ENCODE measurements at regions not wholly inside any gene's neighbourhood (a gene's known extent, or its start where the extent isn't known, plus 50 kb on each side); places are given as distances from the start of the nearest gene placed in this dataset.

GRCh38 chr1:187471555-187471954, 642.8 kb downstream of the PLA2G4A start:
- TF ChIP-seq, protein P1, sequence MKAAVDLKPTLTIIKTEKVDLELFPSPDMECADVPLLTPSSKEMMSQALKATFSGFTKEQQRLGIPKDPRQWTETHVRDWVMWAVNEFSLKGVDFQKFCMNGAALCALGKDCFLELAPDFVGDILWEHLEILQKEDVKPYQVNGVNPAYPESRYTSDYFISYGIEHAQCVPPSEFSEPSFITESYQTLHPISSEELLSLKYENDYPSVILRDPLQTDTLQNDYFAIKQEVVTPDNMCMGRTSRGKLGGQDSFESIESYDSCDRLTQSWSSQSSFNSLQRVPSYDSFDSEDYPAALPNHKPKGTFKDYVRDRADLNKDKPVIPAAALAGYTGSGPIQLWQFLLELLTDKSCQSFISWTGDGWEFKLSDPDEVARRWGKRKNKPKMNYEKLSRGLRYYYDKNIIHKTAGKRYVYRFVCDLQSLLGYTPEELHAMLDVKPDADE (IDR thresholded peaks at IDR 0.05): no peak
- TF ChIP-seq EZH2 (IDR thresholded peaks at IDR 0.05; ENCODE audit: low read depth, unreplicated experiment) (no peak), CREB1 (CRISPR knock-in tag; IDR thresholded peaks at IDR 0.05; ENCODE audit: low read depth) (no peak), STAT1 (IDR thresholded peaks at IDR 0.05; ENCODE audit: unreplicated experiment) (no peak), POLR2AphosphoS5 (IDR thresholded peaks at IDR 0.05; ENCODE audit: low read depth) (no peak), ZNF114 (CRISPR knock-in tag; IDR thresholded peaks at IDR 0.05) (no peak), EZH2phosphoT487 (IDR thresholded peaks at IDR 0.05; ENCODE audit: unreplicated experiment) (no peak), JUNB (IDR thresholded peaks at IDR 0.05; ENCODE audit: unreplicated experiment) (no peak)
- TF ChIP-seq, protein P2, sequence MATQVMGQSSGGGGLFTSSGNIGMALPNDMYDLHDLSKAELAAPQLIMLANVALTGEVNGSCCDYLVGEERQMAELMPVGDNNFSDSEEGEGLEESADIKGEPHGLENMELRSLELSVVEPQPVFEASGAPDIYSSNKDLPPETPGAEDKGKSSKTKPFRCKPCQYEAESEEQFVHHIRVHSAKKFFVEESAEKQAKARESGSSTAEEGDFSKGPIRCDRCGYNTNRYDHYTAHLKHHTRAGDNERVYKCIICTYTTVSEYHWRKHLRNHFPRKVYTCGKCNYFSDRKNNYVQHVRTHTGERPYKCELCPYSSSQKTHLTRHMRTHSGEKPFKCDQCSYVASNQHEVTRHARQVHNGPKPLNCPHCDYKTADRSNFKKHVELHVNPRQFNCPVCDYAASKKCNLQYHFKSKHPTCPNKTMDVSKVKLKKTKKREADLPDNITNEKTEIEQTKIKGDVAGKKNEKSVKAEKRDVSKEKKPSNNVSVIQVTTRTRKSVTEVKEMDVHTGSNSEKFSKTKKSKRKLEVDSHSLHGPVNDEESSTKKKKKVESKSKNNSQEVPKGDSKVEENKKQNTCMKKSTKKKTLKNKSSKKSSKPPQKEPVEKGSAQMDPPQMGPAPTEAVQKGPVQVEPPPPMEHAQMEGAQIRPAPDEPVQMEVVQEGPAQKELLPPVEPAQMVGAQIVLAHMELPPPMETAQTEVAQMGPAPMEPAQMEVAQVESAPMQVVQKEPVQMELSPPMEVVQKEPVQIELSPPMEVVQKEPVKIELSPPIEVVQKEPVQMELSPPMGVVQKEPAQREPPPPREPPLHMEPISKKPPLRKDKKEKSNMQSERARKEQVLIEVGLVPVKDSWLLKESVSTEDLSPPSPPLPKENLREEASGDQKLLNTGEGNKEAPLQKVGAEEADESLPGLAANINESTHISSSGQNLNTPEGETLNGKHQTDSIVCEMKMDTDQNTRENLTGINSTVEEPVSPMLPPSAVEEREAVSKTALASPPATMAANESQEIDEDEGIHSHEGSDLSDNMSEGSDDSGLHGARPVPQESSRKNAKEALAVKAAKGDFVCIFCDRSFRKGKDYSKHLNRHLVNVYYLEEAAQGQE (IDR thresholded peaks at IDR 0.05; ENCODE audit: unreplicated experiment): no peak
- Mint-ChIP-seq H3K4me3 (no peak overlapping the region), H3K27me3 (ENCODE audit: insufficient read depth, low read depth, poor library complexity) (peaks cover 8% of the 10 kb centered on the region), H3K27ac (no peak overlapping the region), H3K4me1 (peaks cover 39% of the 10 kb centered on the region), H3K36me3 (ENCODE audit: low read depth) (peaks cover 10% of the 10 kb centered on the region; the same call in 2 of the 3 replicates), H3K9me3 (peaks cover 6% of the 10 kb centered on the region; the same call in 1 of the 3 replicates)
- no peak overlapping the region for H2AFZ ChIP-seq
- H3K4me2 ChIP-seq: no peak overlapping the region
- H3K27me3 ChIP-seq (ENCODE audit: insufficient read depth): no peaks in the 10 kb centered on the region
- no peak overlapping the region for H3K4me3 ChIP-seq
- H3K4me1 ChIP-seq (ENCODE audit: insufficient read depth): peaks cover 41% of the 10 kb centered on the region
- no peaks in the 10 kb centered on the region for H3K79me2 ChIP-seq (replicated peaks; ENCODE audit: insufficient read depth)
- H3K27ac ChIP-seq (ENCODE audit: low read depth): no peak overlapping the region
- H3K9me2 ChIP-seq (ENCODE audit: insufficient read depth): peaks cover 15% of the 10 kb centered on the region; the same call in 1 of the 2 replicates
- no peak for ATAC-seq
- no peak for DNase-seq (ENCODE audit: low spot score)
- no peaks in the 10 kb centered on the region for H3F3A ChIP-seq (replicated peaks; ENCODE audit: low read depth)
- H3K36me3 ChIP-seq (ENCODE audit: insufficient read depth): no peaks in the 10 kb centered on the region
- no peaks in the 10 kb centered on the region for H4K20me1 ChIP-seq (replicated peaks; ENCODE audit: insufficient read depth)

DNA sequence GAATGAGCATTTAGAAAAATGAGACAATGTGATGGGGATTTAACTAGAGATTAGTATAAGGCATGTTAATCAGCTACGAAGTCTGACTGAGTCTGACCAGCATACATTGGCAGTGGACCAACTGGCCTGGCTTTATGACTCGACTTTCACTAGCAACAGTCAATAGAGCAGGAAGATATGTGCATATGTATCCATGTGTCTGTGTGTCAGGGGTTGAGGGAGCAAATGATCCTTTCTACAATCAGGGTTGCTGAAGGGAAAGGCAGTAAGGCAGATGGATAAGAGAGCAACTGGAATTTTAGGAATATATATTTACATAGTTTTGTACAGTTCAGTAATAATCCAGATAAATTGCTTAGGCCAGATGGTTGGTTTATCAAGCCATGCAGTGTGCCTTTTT, 645.6 kb downstream of the PLA2G4A start:
- no peaks in the 10 kb centered on the region for H3K27me3 ChIP-seq (ENCODE audit: insufficient read depth)
- DNase-seq (ENCODE audit: low spot score): no peak
- no peaks in the 10 kb centered on the region for H4K20me1 ChIP-seq (replicated peaks; ENCODE audit: insufficient read depth)
- Mint-ChIP-seq H3K9me3 (peaks cover 6% of the 10 kb centered on the region; the same call in 1 of the 3 replicates), H3K27ac (no peak overlapping the region; the same call in 1 of the 2 replicates), H3K4me3 (no peak overlapping the region), H3K36me3 (ENCODE audit: low read depth) (peaks cover 6% of the 10 kb centered on the region; the same call in 2 of the 3 replicates), H3K27me3 (ENCODE audit: insufficient read depth, low read depth, poor library complexity) (peaks cover 8% of the 10 kb centered on the region), H3K4me1 (peaks cover 43% of the 10 kb centered on the region)
- H3F3A ChIP-seq (replicated peaks; ENCODE audit: low read depth): no peaks in the 10 kb centered on the region
- H2AFZ ChIP-seq: no peak overlapping the region
- H3K79me2 ChIP-seq (replicated peaks; ENCODE audit: insufficient read depth): no peaks in the 10 kb centered on the region
- H3K4me3 ChIP-seq: no peak overlapping the region
- ATAC-seq: no peak
- H3K9me2 ChIP-seq (ENCODE audit: insufficient read depth): 0 out of 2 replicates have a peak, but pooled peaks cover 2% of the 10 kb centered on the region
- no peak overlapping the region for H3K4me2 ChIP-seq
- H3K4me1 ChIP-seq (ENCODE audit: insufficient read depth): peaks cover 41% of the 10 kb centered on the region
- no peak overlapping the region for H3K27ac ChIP-seq (ENCODE audit: low read depth)
- H3K36me3 ChIP-seq (ENCODE audit: insufficient read depth): no peaks in the 10 kb centered on the region
- TF ChIP-seq POLR2AphosphoS5 (IDR thresholded peaks at IDR 0.05; ENCODE audit: low read depth) (no peak), ZNF462 (CRISPR knock-in tag; IDR thresholded peaks at IDR 0.05) (no peak)

All from GM23338 (cell line).